ENCODE measurements at regions not wholly inside any gene's neighbourhood (a gene's known extent, or its start where the extent isn't known, plus 50 kb on each side); places are given as distances from the start of the nearest gene placed in this dataset.

- TF ChIP-seq CTCF (IDR thresholded peaks at IDR 0.05): no peak
- no peak for TF ChIP-seq POLR2A (IDR thresholded peaks at IDR 0.05)
- TF ChIP-seq POLR2AphosphoS5 (IDR thresholded peaks at IDR 0.05; ENCODE audit: insufficient read depth in 1 of 2, low read depth in 1 of 2): no peak
Observed at GRCh38 chr3:59316688-59317275, 267.0 kb upstream of the CFAP20DC start.

Measured in vagina (tissue), 2 donors.